ENCODE measurements at regions not wholly inside any gene's neighbourhood (a gene's known extent, or its start where the extent isn't known, plus 50 kb on each side); places are given as distances from the start of the nearest gene placed in this dataset.

GRCh38 chr15:69949485-69949884 is 148.2 kb downstream of the TLE3 start:
- H3K9me2 ChIP-seq (ENCODE audit: low read depth, low read length): no peaks in the 10 kb centered on the region
- no peaks in the 10 kb centered on the region for H3K36me3 ChIP-seq (ENCODE audit: insufficient read depth, low read length)
- H3F3A ChIP-seq (ENCODE audit: insufficient read depth, low read length): no peaks in the 10 kb centered on the region
- no peaks in the 10 kb centered on the region for H3K9me3 ChIP-seq (ENCODE audit: low read length)
- H2AFZ ChIP-seq (ENCODE audit: low read length): no peak overlapping the region
- peaks cover 17% of the 10 kb centered on the region for H3K4me1 ChIP-seq (ENCODE audit: insufficient read depth, low read length, severe bottlenecking)
- H3K9ac ChIP-seq (ENCODE audit: low read length): no peak overlapping the region
- H3K27me3 ChIP-seq (ENCODE audit: insufficient read depth, low read length): no peaks in the 10 kb centered on the region
- H3K4me2 ChIP-seq (ENCODE audit: low read length): no peak overlapping the region
- no peak overlapping the region for H3K27ac ChIP-seq (ENCODE audit: low read depth, low read length, poor library complexity, severe bottlenecking)
- H3K79me2 ChIP-seq (ENCODE audit: insufficient read depth, low read length): no peaks in the 10 kb centered on the region
- TF ChIP-seq EZH2 (IDR thresholded peaks at IDR 0.05; ENCODE audit: borderline replicate concordance, low read length) (no peak), CTCF (IDR thresholded peaks at IDR 0.05; ENCODE audit: low read length) (no peak)
- no peak overlapping the region for H3K4me3 ChIP-seq (ENCODE audit: low read depth, low read length, poor library complexity, severe bottlenecking)
- H4K20me1 ChIP-seq (ENCODE audit: insufficient read depth, low read length): no peaks in the 10 kb centered on the region

- H3K4me1 ChIP-seq (ENCODE audit: insufficient read depth, low read length, severe bottlenecking): peaks cover 32% of the 10 kb centered on the region
- no peaks in the 10 kb centered on the region for H3K79me2 ChIP-seq (ENCODE audit: insufficient read depth, low read length)
- H3K27me3 ChIP-seq (ENCODE audit: insufficient read depth, low read length): no peaks in the 10 kb centered on the region
- H3K4me3 ChIP-seq (ENCODE audit: low read depth, low read length, poor library complexity, severe bottlenecking): no peak overlapping the region
- H4K20me1 ChIP-seq (ENCODE audit: insufficient read depth, low read length): no peaks in the 10 kb centered on the region
- H3K9me3 ChIP-seq (ENCODE audit: low read length): no peaks in the 10 kb centered on the region
- no peak overlapping the region for H3K9ac ChIP-seq (ENCODE audit: low read length)
- no peaks in the 10 kb centered on the region for H3F3A ChIP-seq (ENCODE audit: insufficient read depth, low read length)
- H2AFZ ChIP-seq (ENCODE audit: low read length): no peak overlapping the region
- H3K9me2 ChIP-seq (ENCODE audit: low read depth, low read length): no peaks in the 10 kb centered on the region
- no peak overlapping the region for H3K27ac ChIP-seq (ENCODE audit: low read depth, low read length, poor library complexity, severe bottlenecking)
- H3K36me3 ChIP-seq (ENCODE audit: insufficient read depth, low read length): no peaks in the 10 kb centered on the region
- H3K4me2 ChIP-seq (ENCODE audit: low read length): no peak overlapping the region
- no peak for TF ChIP-seq EZH2 (IDR thresholded peaks at IDR 0.05; ENCODE audit: borderline replicate concordance, low read length)
- TF ChIP-seq CTCF (IDR thresholded peaks at IDR 0.05; ENCODE audit: low read length): no peak
These were observed 146.3 kb downstream of the TLE3 start for GRCh38 chr15:69951256-69951897.

- no peaks in the 10 kb centered on the region for H3F3A ChIP-seq (ENCODE audit: insufficient read depth, low read length)
- H3K27me3 ChIP-seq (ENCODE audit: insufficient read depth, low read length): no peaks in the 10 kb centered on the region
- H3K27ac ChIP-seq (ENCODE audit: low read depth, low read length, poor library complexity, severe bottlenecking): no peak overlapping the region
These were observed 145.7 kb downstream of the TLE3 start for GRCh38 chr15:69951898-69952555.

More at GRCh38 chr15:69951898-69952555, 145.7 kb downstream of the TLE3 start:
- Histone ChIP-seq H3K9me3 (ENCODE audit: low read length) (no peaks in the 10 kb centered on the region), H3K4me3 (ENCODE audit: low read depth, low read length, poor library complexity, severe bottlenecking) (no peak overlapping the region), H3K4me1 (ENCODE audit: insufficient read depth, low read length, severe bottlenecking) (peaks cover 35% of the 10 kb centered on the region), H3K79me2 (ENCODE audit: insufficient read depth, low read length) (no peaks in the 10 kb centered on the region), H4K20me1 (ENCODE audit: insufficient read depth, low read length) (no peaks in the 10 kb centered on the region), H3K36me3 (ENCODE audit: insufficient read depth, low read length) (no peaks in the 10 kb centered on the region), H3K9ac (ENCODE audit: low read length) (no peak overlapping the region), H2AFZ (ENCODE audit: low read length) (no peak overlapping the region), H3K9me2 (ENCODE audit: low read depth, low read length) (no peaks in the 10 kb centered on the region), H3K4me2 (ENCODE audit: low read length) (no peak overlapping the region)
- TF ChIP-seq CTCF (IDR thresholded peaks at IDR 0.05; ENCODE audit: low read length) (no peak), EZH2 (IDR thresholded peaks at IDR 0.05; ENCODE audit: borderline replicate concordance, low read length) (no peak)
